ENCODE measurements at regions not wholly inside any gene's neighbourhood (a gene's known extent, or its start where the extent isn't known, plus 50 kb on each side); places are given as distances from the start of the nearest gene placed in this dataset.

- TF ChIP-seq, protein P1, sequence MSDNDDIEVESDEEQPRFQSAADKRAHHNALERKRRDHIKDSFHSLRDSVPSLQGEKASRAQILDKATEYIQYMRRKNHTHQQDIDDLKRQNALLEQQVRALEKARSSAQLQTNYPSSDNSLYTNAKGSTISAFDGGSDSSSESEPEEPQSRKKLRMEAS (IDR thresholded peaks at IDR 0.05; ENCODE audit: low read depth, low read length): no peak
- TF ChIP-seq, protein P2, sequence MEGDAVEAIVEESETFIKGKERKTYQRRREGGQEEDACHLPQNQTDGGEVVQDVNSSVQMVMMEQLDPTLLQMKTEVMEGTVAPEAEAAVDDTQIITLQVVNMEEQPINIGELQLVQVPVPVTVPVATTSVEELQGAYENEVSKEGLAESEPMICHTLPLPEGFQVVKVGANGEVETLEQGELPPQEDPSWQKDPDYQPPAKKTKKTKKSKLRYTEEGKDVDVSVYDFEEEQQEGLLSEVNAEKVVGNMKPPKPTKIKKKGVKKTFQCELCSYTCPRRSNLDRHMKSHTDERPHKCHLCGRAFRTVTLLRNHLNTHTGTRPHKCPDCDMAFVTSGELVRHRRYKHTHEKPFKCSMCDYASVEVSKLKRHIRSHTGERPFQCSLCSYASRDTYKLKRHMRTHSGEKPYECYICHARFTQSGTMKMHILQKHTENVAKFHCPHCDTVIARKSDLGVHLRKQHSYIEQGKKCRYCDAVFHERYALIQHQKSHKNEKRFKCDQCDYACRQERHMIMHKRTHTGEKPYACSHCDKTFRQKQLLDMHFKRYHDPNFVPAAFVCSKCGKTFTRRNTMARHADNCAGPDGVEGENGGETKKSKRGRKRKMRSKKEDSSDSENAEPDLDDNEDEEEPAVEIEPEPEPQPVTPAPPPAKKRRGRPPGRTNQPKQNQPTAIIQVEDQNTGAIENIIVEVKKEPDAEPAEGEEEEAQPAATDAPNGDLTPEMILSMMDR (IDR thresholded peaks at IDR 0.05 in 2 of 3, conservative IDR thresholded peaks at IDR 0.05 in 1 of 3; ENCODE audit: control insufficient read depth in 2 of 3, extremely low read depth in 1 of 3, insufficient read depth in 1 of 3, low read depth in 3 of 3, low read length in 3 of 3): no peak
- TF ChIP-seq BRCA1 (IDR thresholded peaks at IDR 0.05; ENCODE audit: low read depth, low read length) (no peak), ZNF207 (IDR thresholded peaks at IDR 0.05; ENCODE audit: borderline replicate concordance) (no peak), HDAC2 (IDR thresholded peaks at IDR 0.05) (no peak), SMC3 (IDR thresholded peaks at IDR 0.05; ENCODE audit: borderline replicate concordance, low read length) (no peak), EP300 (IDR thresholded peaks at IDR 0.05; ENCODE audit: borderline replicate concordance in 1 of 2, control insufficient read depth in 1 of 2, low read depth in 2 of 2, low read length in 2 of 2) (no peak), POLR2AphosphoS5 (IDR thresholded peaks at IDR 0.05; ENCODE audit: low read length) (no peak), KAT2A (conservative IDR thresholded peaks at IDR 0.05; ENCODE audit: control insufficient read depth, low read depth, low read length) (no peak), SIN3A (IDR thresholded peaks at IDR 0.05; ENCODE audit: low read depth, low read length) (no peak), RFX5 (IDR thresholded peaks at IDR 0.05; ENCODE audit: low read depth, low read length) (no peak)
- TF ChIP-seq, protein P3, sequence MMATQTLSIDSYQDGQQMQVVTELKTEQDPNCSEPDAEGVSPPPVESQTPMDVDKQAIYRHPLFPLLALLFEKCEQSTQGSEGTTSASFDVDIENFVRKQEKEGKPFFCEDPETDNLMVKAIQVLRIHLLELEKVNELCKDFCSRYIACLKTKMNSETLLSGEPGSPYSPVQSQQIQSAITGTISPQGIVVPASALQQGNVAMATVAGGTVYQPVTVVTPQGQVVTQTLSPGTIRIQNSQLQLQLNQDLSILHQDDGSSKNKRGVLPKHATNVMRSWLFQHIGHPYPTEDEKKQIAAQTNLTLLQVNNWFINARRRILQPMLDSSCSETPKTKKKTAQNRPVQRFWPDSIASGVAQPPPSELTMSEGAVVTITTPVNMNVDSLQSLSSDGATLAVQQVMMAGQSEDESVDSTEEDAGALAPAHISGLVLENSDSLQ (IDR thresholded peaks at IDR 0.05): no peak
Measured at GRCh38 chr5:2890011-2890410, 138.5 kb upstream of the IRX2 start.
